Panc1 (cell line): ENCODE measurements at regions not wholly inside any gene's neighbourhood (a gene's known extent, or its start where the extent isn't known, plus 50 kb on each side); places are given as distances from the start of the nearest gene placed in this dataset.

Experiments
- POLR2AphosphoS5 ChIP-seq: IDR thresholded peaks from 2 replicates; pipeline ENCODE4 v1.6.1; 2012; ENCODE audit warnings: mild to moderate bottlenecking, low read depth, low read length, moderate library complexity
- TCF7L2 ChIP-seq: IDR thresholded peaks from 2 replicates; pipeline ENCODE4 v1.6.1; 2011; ENCODE audit warnings: mild to moderate bottlenecking, low read depth, low read length, inconsistent platforms
- TF ChIP-seq, protein P1 (sequence below): fragments of 450-650 bp; IDR thresholded peaks from 2 replicates; pipeline ENCODE4 v1.5.1; 2017; ENCODE audit warnings: mild to moderate bottlenecking

DNA sequence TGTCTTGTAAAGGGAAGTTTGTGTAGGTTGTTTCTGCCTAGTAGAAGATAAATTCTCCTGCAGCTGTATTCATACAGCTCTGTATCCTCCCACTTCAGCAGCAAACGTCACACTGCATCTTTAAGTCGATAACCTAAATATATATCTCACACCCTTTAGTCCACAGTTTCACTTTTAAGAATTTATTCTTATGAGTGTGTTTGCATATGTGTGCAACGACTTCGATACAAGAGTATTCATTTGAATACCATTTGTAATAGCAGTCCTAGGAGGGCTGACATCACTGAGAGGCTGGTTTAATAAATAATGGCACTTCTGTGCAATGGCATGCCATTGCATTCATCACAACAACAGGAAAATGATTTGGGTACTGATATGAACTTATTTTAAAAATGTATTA lies 63.8 kb upstream of the MSH6 start:
- TF ChIP-seq, protein P1, sequence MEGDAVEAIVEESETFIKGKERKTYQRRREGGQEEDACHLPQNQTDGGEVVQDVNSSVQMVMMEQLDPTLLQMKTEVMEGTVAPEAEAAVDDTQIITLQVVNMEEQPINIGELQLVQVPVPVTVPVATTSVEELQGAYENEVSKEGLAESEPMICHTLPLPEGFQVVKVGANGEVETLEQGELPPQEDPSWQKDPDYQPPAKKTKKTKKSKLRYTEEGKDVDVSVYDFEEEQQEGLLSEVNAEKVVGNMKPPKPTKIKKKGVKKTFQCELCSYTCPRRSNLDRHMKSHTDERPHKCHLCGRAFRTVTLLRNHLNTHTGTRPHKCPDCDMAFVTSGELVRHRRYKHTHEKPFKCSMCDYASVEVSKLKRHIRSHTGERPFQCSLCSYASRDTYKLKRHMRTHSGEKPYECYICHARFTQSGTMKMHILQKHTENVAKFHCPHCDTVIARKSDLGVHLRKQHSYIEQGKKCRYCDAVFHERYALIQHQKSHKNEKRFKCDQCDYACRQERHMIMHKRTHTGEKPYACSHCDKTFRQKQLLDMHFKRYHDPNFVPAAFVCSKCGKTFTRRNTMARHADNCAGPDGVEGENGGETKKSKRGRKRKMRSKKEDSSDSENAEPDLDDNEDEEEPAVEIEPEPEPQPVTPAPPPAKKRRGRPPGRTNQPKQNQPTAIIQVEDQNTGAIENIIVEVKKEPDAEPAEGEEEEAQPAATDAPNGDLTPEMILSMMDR: no peak
- no peak for TF ChIP-seq POLR2AphosphoS5
- TF ChIP-seq TCF7L2: no peak
